Spleen (tissue), 7 donors: ENCODE measurements at regions not wholly inside any gene's neighbourhood (a gene's known extent, or its start where the extent isn't known, plus 50 kb on each side); places are given as distances from the start of the nearest gene placed in this dataset.

Source experiments
- POLR2A ChIP-seq, 3 donors: fragments of 450-650 bp; IDR thresholded peaks; one replicate each; pipeline ENCODE4 v1.5.1; 2017; ENCODE audit warnings: antibody characterized with exemption in 3 of 3, mild to moderate bottlenecking in 1 of 3
- TF ChIP-seq, protein P1 (sequence below), 11 experiments: fragments of 200-600 bp in 7 of 11; fragments of 450-650 bp in 4 of 11; sonication (generic) in 4 of 11; IDR thresholded peaks in 8 of 11; conservative IDR thresholded peaks in 3 of 11; 1 replicate in 7 of 11; 2 replicates in 4 of 11; pipeline versions ENCODE4 v1.4.0 to v1.8.0; 2016 to 2021; ENCODE audit warnings: antibody characterized with exemption in 11 of 11, inconsistent platforms in 4 of 11, mild to moderate bottlenecking in 1 of 11
- donor health status: DM: no; HTN: no; CAD: no; lungs with moderate emphysema.
- donor health status: DM: no; HTN: no; CAD: no.
- donor health status: DM: no; HTN: no; CAD: no.

DNA sequence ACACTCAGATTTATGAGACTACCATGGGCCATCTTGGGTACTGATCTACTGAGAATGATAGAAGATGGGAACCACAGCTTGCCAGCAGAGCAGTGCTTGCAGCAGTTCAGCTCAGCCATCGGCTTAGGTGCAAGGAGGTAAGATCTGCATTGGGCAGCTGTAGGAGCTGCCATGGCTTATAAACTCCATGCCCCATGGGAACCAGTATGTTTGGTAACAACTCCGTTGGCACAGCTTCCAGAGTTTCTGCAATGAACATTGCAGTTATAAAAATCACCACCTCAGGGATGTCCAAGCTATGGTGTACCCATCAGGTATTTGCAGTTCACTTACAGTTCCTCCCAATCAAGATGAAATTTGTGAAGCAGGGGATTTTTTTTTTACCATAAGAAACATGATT, 299.1 kb upstream of the ROPN1 start:
- TF ChIP-seq, protein P1, sequence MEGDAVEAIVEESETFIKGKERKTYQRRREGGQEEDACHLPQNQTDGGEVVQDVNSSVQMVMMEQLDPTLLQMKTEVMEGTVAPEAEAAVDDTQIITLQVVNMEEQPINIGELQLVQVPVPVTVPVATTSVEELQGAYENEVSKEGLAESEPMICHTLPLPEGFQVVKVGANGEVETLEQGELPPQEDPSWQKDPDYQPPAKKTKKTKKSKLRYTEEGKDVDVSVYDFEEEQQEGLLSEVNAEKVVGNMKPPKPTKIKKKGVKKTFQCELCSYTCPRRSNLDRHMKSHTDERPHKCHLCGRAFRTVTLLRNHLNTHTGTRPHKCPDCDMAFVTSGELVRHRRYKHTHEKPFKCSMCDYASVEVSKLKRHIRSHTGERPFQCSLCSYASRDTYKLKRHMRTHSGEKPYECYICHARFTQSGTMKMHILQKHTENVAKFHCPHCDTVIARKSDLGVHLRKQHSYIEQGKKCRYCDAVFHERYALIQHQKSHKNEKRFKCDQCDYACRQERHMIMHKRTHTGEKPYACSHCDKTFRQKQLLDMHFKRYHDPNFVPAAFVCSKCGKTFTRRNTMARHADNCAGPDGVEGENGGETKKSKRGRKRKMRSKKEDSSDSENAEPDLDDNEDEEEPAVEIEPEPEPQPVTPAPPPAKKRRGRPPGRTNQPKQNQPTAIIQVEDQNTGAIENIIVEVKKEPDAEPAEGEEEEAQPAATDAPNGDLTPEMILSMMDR (IDR thresholded peaks at IDR 0.05 in 8 of 11, conservative IDR thresholded peaks at IDR 0.05 in 3 of 11), result no peak
- TF ChIP-seq POLR2A (IDR thresholded peaks at IDR 0.05), result no peak
